ENCODE measurements at regions not wholly inside any gene's neighbourhood (a gene's known extent, or its start where the extent isn't known, plus 50 kb on each side); places are given as distances from the start of the nearest gene placed in this dataset.
A peak's percentile ranks its signal among the peaks of the same experiment; 100 is the strongest.
"Not testable (repeated sequence)": the region's sequence is repeated elsewhere in the genome, so short reads cannot be mapped to it uniquely, and the experiment has no call there.

GRCh38 chr12:87368259-87368658 lies 660.9 kb downstream of the C12orf50 start:
- DNase-seq (ENCODE audit: low read depth in 4 of 4, low spot score in 3 of 4), result no peak

GRCh38 chr12:87365423-87365822 lies 663.8 kb downstream of the C12orf50 start:
- DNase-seq (ENCODE audit: low read depth in 4 of 4, low spot score in 3 of 4), result no peak

GRCh38 chr12:87363497-87364084 lies 665.6 kb downstream of the C12orf50 start:
- no peak for DNase-seq (ENCODE audit: low read depth in 4 of 4, low spot score in 3 of 4)

- DNase-seq (ENCODE audit: low read depth in 4 of 4, low spot score in 3 of 4), result no peak
Measured at GRCh38 chr12:87349681-87350080, 679.5 kb downstream of the C12orf50 start.

- DNase-seq (ENCODE audit: low read depth in 4 of 4, low spot score in 3 of 4), result no peak
Measured at GRCh38 chr12:87348071-87348470, 681.1 kb downstream of the C12orf50 start.

GRCh38 chr12:87344699-87345098 lies 684.5 kb downstream of the C12orf50 start:
- no peak for DNase-seq (ENCODE audit: low read depth in 4 of 4, low spot score in 3 of 4)

- no peak for DNase-seq (ENCODE audit: low read depth in 4 of 4, low spot score in 3 of 4)
Measured at GRCh38 chr12:87338681-87339080, 690.5 kb downstream of the C12orf50 start.

- no peak for DNase-seq (ENCODE audit: low read depth in 4 of 4, low spot score in 3 of 4)
Measured at GRCh38 chr12:87336814-87337336, 692.3 kb downstream of the C12orf50 start.

GRCh38 chr12:87332987-87333726 lies 696.0 kb downstream of the C12orf50 start:
- no peak for DNase-seq (ENCODE audit: low read depth in 4 of 4, low spot score in 3 of 4)

- not testable (repeated sequence) for DNase-seq (ENCODE audit: low read depth in 4 of 4, low spot score in 3 of 4)
Measured at GRCh38 chr12:87330071-87330555, 699.1 kb downstream of the C12orf50 start.

GRCh38 chr12:87329076-87329863 lies 699.9 kb downstream of the C12orf50 start:
- no peak for DNase-seq (ENCODE audit: low read depth in 4 of 4, low spot score in 3 of 4)

- DNase-seq (ENCODE audit: low read depth in 4 of 4, low spot score in 3 of 4), result no peak
Measured at GRCh38 chr12:87323369-87323768, 705.8 kb downstream of the C12orf50 start.

- no peak for DNase-seq (ENCODE audit: low read depth in 4 of 4, low spot score in 3 of 4)
Measured at GRCh38 chr12:87320724-87321123, 708.5 kb downstream of the C12orf50 start.

GRCh38 chr12:87317302-87317701 lies 711.9 kb downstream of the C12orf50 start:
- DNase-seq (ENCODE audit: low read depth in 4 of 4, low spot score in 3 of 4), result no peak

- DNase-seq (ENCODE audit: low read depth in 4 of 4, low spot score in 3 of 4), result no peak
Measured at GRCh38 chr12:87311206-87311605, 718.0 kb downstream of the C12orf50 start.

GRCh38 chr12:87310126-87310525 lies 719.1 kb downstream of the C12orf50 start:
- peak in 2 of 4 donors; percentile 10 to 16 for DNase-seq (ENCODE audit: low read depth in 4 of 4, low spot score in 3 of 4)

- no peak for DNase-seq (ENCODE audit: low read depth in 4 of 4, low spot score in 3 of 4)
Measured at GRCh38 chr12:87305481-87305880, 723.7 kb downstream of the C12orf50 start.

- no peak for DNase-seq (ENCODE audit: low read depth in 4 of 4, low spot score in 3 of 4)
Measured at GRCh38 chr12:87304406-87304805, 724.8 kb downstream of the C12orf50 start.

GRCh38 chr12:87303396-87304012 lies 725.7 kb downstream of the C12orf50 start:
- no peak for DNase-seq (ENCODE audit: low read depth in 4 of 4, low spot score in 3 of 4)

- no peak for DNase-seq (ENCODE audit: low read depth in 4 of 4, low spot score in 3 of 4)
Measured at GRCh38 chr12:87302126-87302745, 727.0 kb downstream of the C12orf50 start.

All from left renal pelvis (tissue), 4 donors.